GM12865 (cell line): ENCODE measurements at regions not wholly inside any gene's neighbourhood (a gene's known extent, or its start where the extent isn't known, plus 50 kb on each side); places are given as distances from the start of the nearest gene placed in this dataset.
A peak's percentile ranks its signal among the peaks of the same experiment; 100 is the strongest.

Experiments used
- DNase-seq: peaks from one replicate; pipeline ENCODE4 v3.0.0; 2010; ENCODE audit warnings: low read depth
- H3K4me3 ChIP-seq: 2 replicates; pipeline ENCODE4 v1.5.1; 2011; ENCODE audit warnings: mild to moderate bottlenecking, low read depth, low read length, control low read depth
- CTCF ChIP-seq: IDR thresholded peaks from 2 replicates; pipeline ENCODE4 v1.5.1; 2011; ENCODE audit warnings: low read length, control low read depth, low read depth, inconsistent platforms; ENCODE audit not compliant: insufficient read depth; ENCODE audit errors: missing control alignments

GRCh38 chr1:14137411-14138134 lies 437.6 kb downstream of the PRDM2 start:
- DNase-seq = no peak
- TF ChIP-seq CTCF = no peak
- H3K4me3 ChIP-seq = no peak overlapping the region

GRCh38 chr1:14138135-14138506 lies 438.1 kb downstream of the PRDM2 start:
- peak; percentile 2 for DNase-seq

GRCh38 chr1:14138687-14139086 lies 438.7 kb downstream of the PRDM2 start:
- no peak overlapping the region for H3K4me3 ChIP-seq
- DNase-seq = no peak
- TF ChIP-seq CTCF = no peak

More at GRCh38 chr1:14138135-14138506, 438.1 kb downstream of the PRDM2 start:
- TF ChIP-seq CTCF = no peak
- H3K4me3 ChIP-seq = no peak overlapping the region

GRCh38 chr1:14140831-14141401 lies 440.9 kb downstream of the PRDM2 start:
- no peak overlapping the region for H3K4me3 ChIP-seq
- TF ChIP-seq CTCF = no peak
- no peak for DNase-seq

GRCh38 chr1:14141656-14142055 lies 441.7 kb downstream of the PRDM2 start:
- TF ChIP-seq CTCF = no peak
- no peak overlapping the region for H3K4me3 ChIP-seq
- no peak for DNase-seq

- no peak for DNase-seq
- no peak overlapping the region for H3K4me3 ChIP-seq
- TF ChIP-seq CTCF = no peak
Observed at GRCh38 chr1:14142397-14143100, 442.6 kb downstream of the PRDM2 start.
